Stimulated activated CD4-positive, alpha-beta T cell treated with anti-CD3 and anti-CD28 coated beads, Interleukin-4, amount 100 ng/mL, for 24 hours (primary cell): ENCODE measurements at regions not wholly inside any gene's neighbourhood (a gene's known extent, or its start where the extent isn't known, plus 50 kb on each side); places are given as distances from the start of the nearest gene placed in this dataset.

Source experiments
- DNase-seq: peaks from one replicate; pipeline ENCODE4 v3.0.0-alpha.2; 2020

DNA sequence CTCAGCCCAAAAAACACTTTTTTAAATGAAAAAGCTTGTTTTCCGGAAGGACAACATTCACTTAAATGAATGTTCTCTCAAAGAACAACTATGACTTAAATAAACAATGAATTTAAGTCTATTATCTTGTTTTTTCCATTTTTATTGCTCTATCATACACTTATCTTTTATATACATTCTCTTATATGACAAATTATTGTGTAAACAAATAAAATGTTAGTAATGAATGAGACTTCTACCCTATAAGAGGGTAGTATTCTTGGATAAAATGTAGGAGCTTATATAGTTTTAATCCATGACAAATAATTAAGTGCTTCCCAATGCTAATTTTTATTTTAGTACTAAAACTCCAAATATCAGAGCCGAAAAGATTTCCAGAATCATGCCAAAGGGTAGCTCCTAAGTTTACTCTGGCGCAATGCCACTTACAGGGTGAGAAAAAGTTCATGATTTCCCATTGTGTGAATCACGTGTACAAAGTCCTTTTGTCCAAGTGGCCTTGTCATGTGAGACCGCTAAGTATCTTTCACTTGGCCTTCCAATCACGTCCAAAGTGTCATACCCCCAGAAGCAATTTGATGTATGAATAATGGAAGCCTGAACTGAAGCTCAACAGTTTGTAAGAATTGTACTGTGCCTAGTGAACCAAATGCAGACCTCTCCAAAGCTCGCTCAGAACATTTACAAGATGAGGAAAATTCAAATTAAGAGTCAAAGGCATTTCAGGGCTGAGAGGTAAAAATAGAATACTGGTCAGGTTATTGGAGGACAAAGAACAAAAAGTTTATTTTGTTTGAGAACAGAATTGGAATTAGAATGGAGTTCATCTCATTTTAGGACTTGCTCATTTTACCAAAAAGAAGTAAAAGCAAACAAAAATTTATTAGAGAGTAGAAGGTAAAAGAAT is 56.6 kb upstream of the C1orf21 start:
- DNase-seq, result no peak

GRCh38 chr1:184330875-184331274 is 56.0 kb upstream of the C1orf21 start:
- DNase-seq, result no peak
